Calu3 (cell line): ENCODE measurements at regions not wholly inside any gene's neighbourhood (a gene's known extent, or its start where the extent isn't known, plus 50 kb on each side); places are given as distances from the start of the nearest gene placed in this dataset.
"Not testable (repeated sequence)": the region's sequence is repeated elsewhere in the genome, so short reads cannot be mapped to it uniquely, and the experiment has no call there.

ENCODE experiments used
- BruUV-seq: library from RNA; stranded (reverse); fragments of 400-500 nt; replicated peaks from 2 replicates; lab custom pipeline; 2021; lab: Mats Ljungman, UMichigan
- CTCF ChIA-PET: fragments of 300-600 bp; sonication (Branson Sonifier 250); formaldehyde crosslinking; loops from one replicate; lab custom pipeline; 2022; ENCODE audit warnings: antibody characterized with exemption; lab: Charles Lee
- DNase-seq: peaks from one replicate; pipeline ENCODE4 v3.0.0; 2022
- H3K27ac Mint-ChIP-seq: one replicate; pipeline ENCODE4 v1.8.0; 2022; ENCODE audit warnings: mixed read lengths; ENCODE audit not compliant: unreplicated experiment
- H3K27me3 Mint-ChIP-seq: one replicate; pipeline ENCODE4 v1.8.0; 2022; ENCODE audit warnings: mixed read lengths; ENCODE audit not compliant: unreplicated experiment
- H3K36me3 Mint-ChIP-seq: one replicate; pipeline ENCODE4 v1.8.0; 2022; ENCODE audit warnings: mild to moderate bottlenecking, moderate library complexity, mixed read lengths; ENCODE audit not compliant: insufficient read depth, unreplicated experiment
- H3K4me1 Mint-ChIP-seq: one replicate; pipeline ENCODE4 v1.8.0; 2022; ENCODE audit warnings: mild to moderate bottlenecking, low read depth, mixed read lengths; ENCODE audit not compliant: unreplicated experiment
- H3K4me3 Mint-ChIP-seq: one replicate; pipeline ENCODE4 v1.8.0; 2022; ENCODE audit warnings: mild to moderate bottlenecking, low read depth, moderate library complexity, mixed read lengths; ENCODE audit not compliant: unreplicated experiment
- H3K9me3 Mint-ChIP-seq: one replicate; pipeline ENCODE4 v1.8.0; 2022; ENCODE audit warnings: low read depth, mixed read lengths; ENCODE audit not compliant: unreplicated experiment
- CTCF ChIP-seq: fragments of 200-600 bp; IDR thresholded peaks from one replicate; pipeline ENCODE4 v1.8.0; 2022; ENCODE audit warnings: antibody characterized with exemption; ENCODE audit not compliant: unreplicated experiment
- intact Hi-C: fragments of 100-400 bp; cut with micrococcal nuclease; formaldehyde crosslinking; loops from one replicate; pipeline ENCODE4 v1.10.0; 2022; ENCODE audit not compliant: unreplicated experiment

- H3K4me1 Mint-ChIP-seq = peaks cover 8% of the 10 kb centered on the region
- no peak for DNase-seq
- no TSS peak for BruUV-seq
- H3K9me3 Mint-ChIP-seq = no peaks in the 10 kb centered on the region
- intact Hi-C loops = no loop called here
- H3K36me3 Mint-ChIP-seq = no peaks in the 10 kb centered on the region
- CTCF ChIA-PET = interaction anchor here (0.5 kb wide), 1 partner anchor 58 kb away, joined by 7 read pairs; no protein-coding TSS in a partner anchor
- no peak overlapping the region for H3K4me3 Mint-ChIP-seq
- H3K27me3 Mint-ChIP-seq = no peaks in the 10 kb centered on the region
- no peak for TF ChIP-seq CTCF
- no peak overlapping the region for H3K27ac Mint-ChIP-seq
Observed at GRCh38 chr10:118958559-118958958, 71.0 kb upstream of the NANOS1 start.

GRCh38 chr10:118958984-118959925 lies 70.3 kb upstream of the NANOS1 start:
- no peak overlapping the region for H3K4me3 Mint-ChIP-seq
- H3K27me3 Mint-ChIP-seq = no peaks in the 10 kb centered on the region
- H3K36me3 Mint-ChIP-seq = no peaks in the 10 kb centered on the region
- peaks cover 8% of the 10 kb centered on the region for H3K4me1 Mint-ChIP-seq
- intact Hi-C loops = no loop called here
- no peaks in the 10 kb centered on the region for H3K9me3 Mint-ChIP-seq
- no TSS peak for BruUV-seq
- no peak overlapping the region for H3K27ac Mint-ChIP-seq
- CTCF ChIA-PET = interaction anchor here (0.5 kb wide), 1 partner anchor 57 kb away, joined by 7 read pairs; no protein-coding TSS in a partner anchor
- TF ChIP-seq CTCF = no peak
- DNase-seq = peak; percentile 17

GRCh38 chr10:118960157-118961090 lies 69.1 kb upstream of the NANOS1 start:
- Mint-ChIP-seq H3K27ac (no peak overlapping the region), H3K4me1 (peaks cover 8% of the 10 kb centered on the region), H3K9me3 (no peaks in the 10 kb centered on the region), H3K4me3 (no peak overlapping the region), H3K27me3 (no peaks in the 10 kb centered on the region), H3K36me3 (no peaks in the 10 kb centered on the region)
- no peak for DNase-seq
- no peak for TF ChIP-seq CTCF
- intact Hi-C loops = no loop called here
- CTCF ChIA-PET = no interaction called here
- no TSS peak for BruUV-seq

- BruUV-seq = no TSS peak
- H3K27ac Mint-ChIP-seq = no peak overlapping the region
- H3K36me3 Mint-ChIP-seq = no peaks in the 10 kb centered on the region
- no peaks in the 10 kb centered on the region for H3K9me3 Mint-ChIP-seq
- no peak for DNase-seq
- CTCF ChIA-PET = no interaction called here
- no peak for TF ChIP-seq CTCF
- H3K27me3 Mint-ChIP-seq = no peaks in the 10 kb centered on the region
- H3K4me3 Mint-ChIP-seq = no peak overlapping the region
- H3K4me1 Mint-ChIP-seq = peaks cover 8% of the 10 kb centered on the region
- intact Hi-C loops = no loop called here
Observed at GRCh38 chr10:118961436-118961835, 68.1 kb upstream of the NANOS1 start.

GRCh38 chr10:118962331-118962868 lies 67.1 kb upstream of the NANOS1 start:
- H3K27me3 Mint-ChIP-seq, H3K9me3 Mint-ChIP-seq, H3K4me3 Mint-ChIP-seq, intact Hi-C loops, H3K36me3 Mint-ChIP-seq, CTCF ChIA-PET, BruUV-seq, DNase-seq, H3K4me1 Mint-ChIP-seq, H3K27ac Mint-ChIP-seq: not testable (repeated sequence)
